Endothelial cell of umbilical vein (primary cell): ENCODE measurements at regions not wholly inside any gene's neighbourhood (a gene's known extent, or its start where the extent isn't known, plus 50 kb on each side); places are given as distances from the start of the nearest gene placed in this dataset.

ENCODE experiments used
- BruUV-seq: library from RNA; stranded (reverse); fragments of 400-500 nt; replicated peaks from 2 replicates; lab custom pipeline; 2021; lab: Mats Ljungman, UMichigan
- CTCF ChIA-PET: fragments of 300-600, 350-600 bp; sonication (Branson Sonifier 250); formaldehyde crosslinking; loops from one replicate; lab custom pipeline; 2021; ENCODE audit warnings: antibody characterized with exemption, inconsistent platforms; lab: Charles Lee
- POLR2A ChIA-PET: fragments of 300-600, 350-600 bp; sonication (Branson Sonifier 250); formaldehyde crosslinking; loops from one replicate; lab custom pipeline; 2021; ENCODE audit warnings: antibody characterized with exemption, inconsistent platforms; lab: Charles Lee
- DNase-seq: peaks from one replicate; pipeline ENCODE4 v3.0.0-alpha.2; 2011; ENCODE audit warnings: low read depth, low spot score
- FAIRE-seq: peaks from 2 replicates; lab custom pipeline; 2011; peaks lifted over from hg19 to GRCh38; lab: Jason Lieb, UNC
- H2AFZ ChIP-seq: 2 replicates; pipeline ENCODE4 v1.6.0; 2012; ENCODE audit warnings: low read depth, low read length, control low read depth, inconsistent platforms
- H3K27ac ChIP-seq: 2 replicates; pipeline ENCODE4 v1.5.1; 2011; ENCODE audit warnings: low read depth, mild to moderate bottlenecking, control low read depth, low read length, moderate library complexity; ENCODE audit not compliant: insufficient read depth
- H3K27me3 ChIP-seq, 2 experiments: 2 replicates each; pipeline versions ENCODE4 v1.6.0 to v1.6.1; 2011; ENCODE audit warnings: low read length in 2 of 2, mixed read lengths in 1 of 2; ENCODE audit not compliant: control insufficient read depth in 2 of 2, insufficient read depth in 2 of 2
- H3K36me3 ChIP-seq, 2 experiments: 2 replicates in 1 of 2; 3 replicates in 1 of 2; pipeline ENCODE4 v1.5.1; 2011; ENCODE audit warnings: low read length in 2 of 2, mild to moderate bottlenecking in 1 of 2, moderate library complexity in 1 of 2; ENCODE audit not compliant: control insufficient read depth in 2 of 2, insufficient read depth in 2 of 2; ENCODE audit errors: extremely low read depth in 1 of 2
- H3K4me1 ChIP-seq: 3 replicates; pipeline ENCODE4 v1.5.1; 2011; ENCODE audit warnings: mild to moderate bottlenecking, low read length; ENCODE audit not compliant: control insufficient read depth, insufficient read depth; ENCODE audit errors: extremely low read depth
- H3K4me2 ChIP-seq: 2 replicates; pipeline ENCODE4 v1.6.1; 2011; ENCODE audit warnings: low read length, control low read depth, mixed read lengths; ENCODE audit not compliant: insufficient read depth
- H3K4me3 ChIP-seq, 3 experiments: fragments of 200-600 bp in 1 of 3; sonication (generic), shearing (Covaris generic) in 1 of 3; replicated peaks in 1 of 3; 2 replicates each; pipeline ENCODE4 v1.5.1; 2011 to 2016; ENCODE audit warnings: control low read depth in 3 of 3, low read length in 3 of 3, mild to moderate bottlenecking in 2 of 3, inconsistent platforms in 1 of 3, low read depth in 1 of 3, moderate library complexity in 1 of 3; ENCODE audit not compliant: insufficient read depth in 1 of 3
- H3K79me2 ChIP-seq: 2 replicates; pipeline ENCODE4 v1.6.0; 2012; ENCODE audit warnings: low read length, inconsistent platforms; ENCODE audit not compliant: control insufficient read depth, insufficient read depth
- H3K9ac ChIP-seq: replicated peaks from 2 replicates; pipeline ENCODE3; 2011; ENCODE audit warnings: low read length, control low read depth; ENCODE audit not compliant: insufficient read depth; ENCODE audit errors: extremely low read depth
- H3K9me1 ChIP-seq: replicated peaks from 3 replicates; pipeline ENCODE4 v1.6.0; 2011; ENCODE audit warnings: mild to moderate bottlenecking, low read length; ENCODE audit not compliant: control insufficient read depth, insufficient read depth; ENCODE audit errors: extremely low read depth
- H3K9me3 ChIP-seq: replicated peaks from 2 replicates; pipeline ENCODE4 v1.5.1; 2012; ENCODE audit warnings: low read length, inconsistent platforms; ENCODE audit not compliant: control insufficient read depth, insufficient read depth
- H4K20me1 ChIP-seq: replicated peaks from 2 replicates; pipeline ENCODE3; 2011; ENCODE audit warnings: mild to moderate bottlenecking, low read length; ENCODE audit not compliant: control insufficient read depth, insufficient read depth; ENCODE audit errors: extremely low read depth
- CTCF ChIP-seq, 2 donors: IDR thresholded peaks; 1 replicate in 1 of 2; 2 replicates in 1 of 2; pipeline ENCODE4 v1.5.1; 2011; ENCODE audit warnings: low read length in 2 of 2, mild to moderate bottlenecking in 2 of 2, moderate library complexity in 2 of 2, control low read depth in 1 of 2, inconsistent platforms in 1 of 2, low read depth in 1 of 2; ENCODE audit not compliant: insufficient read depth in 1 of 2; ENCODE audit errors: extremely low read depth in 1 of 2
- EZH2 ChIP-seq: IDR thresholded peaks from 2 replicates; pipeline ENCODE4 v1.6.1; 2012; ENCODE audit warnings: borderline replicate concordance, low read depth, mild to moderate bottlenecking, moderate library complexity, low read length, inconsistent platforms; ENCODE audit not compliant: severe bottlenecking
- GATA2 ChIP-seq: IDR thresholded peaks from 2 replicates; pipeline ENCODE4 v1.7.0; 2011; ENCODE audit warnings: low read depth, mild to moderate bottlenecking, moderate library complexity, mixed read lengths, low read length; ENCODE audit not compliant: insufficient read length, insufficient read depth
- JUN ChIP-seq: IDR thresholded peaks from 2 replicates; pipeline ENCODE4 v1.6.1; 2011; ENCODE audit warnings: borderline replicate concordance, low read depth; ENCODE audit not compliant: insufficient read length, insufficient read depth
- MYC ChIP-seq: IDR thresholded peaks from one replicate; pipeline ENCODE4 v1.6.1; 2011; ENCODE audit warnings: mild to moderate bottlenecking, low read depth, low read length
- POLR2A ChIP-seq: IDR thresholded peaks from 2 replicates; pipeline ENCODE4 v1.6.1; 2012; ENCODE audit warnings: low read depth, mild to moderate bottlenecking, control low read depth, low read length
- POLR2AphosphoS5 ChIP-seq: IDR thresholded peaks from 2 replicates; pipeline ENCODE4 v1.6.1; 2012; ENCODE audit warnings: low read depth, mild to moderate bottlenecking, control low read depth, low read length, moderate library complexity; ENCODE audit not compliant: insufficient read depth
- dilution Hi-C: fragments of 300-500 bp; cut with MboI; formaldehyde crosslinking; loops from one replicate; pipeline ENCODE4 v1.15.0; 2019; ENCODE audit warnings: low sequenced_read_pairs; ENCODE audit not compliant: extremely low pct_ligation_motif_present
- intact Hi-C: fragments of 100-400 bp; cut with micrococcal nuclease; formaldehyde crosslinking; loops from one replicate; pipeline ENCODE4 v1.10.0; 2022
- TF ChIP-seq, protein P1 (sequence below): IDR thresholded peaks from 2 replicates; pipeline ENCODE4 v1.6.1; 2011; ENCODE audit not compliant: insufficient read depth, insufficient read length

DNA sequence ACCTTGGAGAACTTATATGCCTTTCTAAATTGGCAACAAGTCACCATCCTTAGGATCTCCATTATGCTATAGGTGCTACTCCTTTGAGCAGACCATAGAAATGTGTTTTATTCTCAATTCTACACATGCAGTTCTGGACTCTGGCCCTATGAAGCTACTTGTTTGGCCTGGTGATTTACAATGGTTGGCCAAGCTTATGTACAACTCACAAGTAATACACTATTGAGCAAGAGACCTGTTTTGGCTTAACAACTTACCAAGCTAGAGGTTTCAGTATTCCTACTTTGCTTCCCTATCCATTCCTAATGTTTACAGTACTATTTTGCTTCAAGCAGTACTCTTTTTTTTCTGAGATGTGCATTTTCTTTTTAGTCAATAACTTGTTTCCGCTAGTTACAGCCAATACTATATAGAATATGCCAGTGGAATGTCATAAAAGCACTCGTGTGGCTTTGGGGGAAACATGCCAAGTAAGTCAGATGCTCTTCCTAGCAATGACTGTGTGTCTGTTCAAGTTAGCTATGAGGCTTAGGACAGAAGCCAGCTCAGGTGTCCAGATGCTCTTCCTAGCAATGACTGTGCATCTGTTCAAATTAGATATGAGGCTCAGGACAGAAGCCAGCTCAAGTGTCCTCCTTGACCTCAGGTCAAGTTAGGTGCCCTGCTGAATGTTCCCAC is 174.9 kb upstream of the SEMA6D start:
- Histone ChIP-seq H3K36me3 (no peaks in the 10 kb centered on the region), H2AFZ (no peak overlapping the region), H3K4me1 (no peaks in the 10 kb centered on the region), H3K27ac (no peak overlapping the region), H4K20me1 (no peaks in the 10 kb centered on the region), H3K9me1 (no peaks in the 10 kb centered on the region), H3K9ac (no peak overlapping the region), H3K9me3 (no peaks in the 10 kb centered on the region), H3K4me2 (no peak overlapping the region), H3K79me2 (no peaks in the 10 kb centered on the region), H3K4me3 (no peak overlapping the region), H3K27me3 (no peaks in the 10 kb centered on the region)
- FAIRE-seq: no peak
- BruUV-seq: no TSS peak
- dilution Hi-C loops: no loop called here
- no peak for TF ChIP-seq POLR2A
- no peak for TF ChIP-seq JUN
- TF ChIP-seq EZH2: no peak
- DNase-seq: no peak
- ChIA-PET CTCF (interaction anchor here (1.4 to 1.7 kb wide), 3 partner anchors 11 to 71 kb away, joined by 3 to 4 read pairs (median 3); no protein-coding TSS in a partner anchor), POLR2A (no interaction called here)
- intact Hi-C loops: no loop called here

GRCh38 chr15:47548231-47548630 is 169.1 kb upstream of the SEMA6D start:
- Histone ChIP-seq H3K4me2 (no peak overlapping the region), H3K9me1 (no peaks in the 10 kb centered on the region), H4K20me1 (no peaks in the 10 kb centered on the region), H3K36me3 (no peaks in the 10 kb centered on the region), H3K27ac (no peak overlapping the region), H3K4me3 (no peak overlapping the region), H3K9me3 (no peaks in the 10 kb centered on the region), H2AFZ (no peak overlapping the region), H3K27me3 (no peaks in the 10 kb centered on the region), H3K9ac (no peak overlapping the region), H3K4me1 (no peaks in the 10 kb centered on the region), H3K79me2 (no peaks in the 10 kb centered on the region)
- DNase-seq (no peak), FAIRE-seq (no peak)
- ChIA-PET POLR2A (no interaction called here), CTCF (interaction anchor here (1.2 to 1.6 kb wide), 2 partner anchors 16 to 440 kb away, joined by 4 read pairs; no protein-coding TSS in a partner anchor)
- intact Hi-C loops: no loop called here
- dilution Hi-C loops: no loop called here
- no peak for TF ChIP-seq CTCF (IDR thresholded peaks at IDR 0.05; ENCODE audit: extremely low read depth in 1 of 2, insufficient read depth in 1 of 2, low read depth in 1 of 2, low read length in 2 of 2)
- no peak for TF ChIP-seq POLR2A
- TF ChIP-seq JUN: no peak
- TF ChIP-seq GATA2: no peak
- TF ChIP-seq EZH2: no peak
- TF ChIP-seq, protein P1, sequence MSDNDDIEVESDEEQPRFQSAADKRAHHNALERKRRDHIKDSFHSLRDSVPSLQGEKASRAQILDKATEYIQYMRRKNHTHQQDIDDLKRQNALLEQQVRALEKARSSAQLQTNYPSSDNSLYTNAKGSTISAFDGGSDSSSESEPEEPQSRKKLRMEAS: no peak
- no peak for TF ChIP-seq POLR2AphosphoS5
- TF ChIP-seq MYC: no peak
- no TSS peak for BruUV-seq
